ENCODE measurements at regions not wholly inside any gene's neighbourhood (a gene's known extent, or its start where the extent isn't known, plus 50 kb on each side); places are given as distances from the start of the nearest gene placed in this dataset.

DNA sequence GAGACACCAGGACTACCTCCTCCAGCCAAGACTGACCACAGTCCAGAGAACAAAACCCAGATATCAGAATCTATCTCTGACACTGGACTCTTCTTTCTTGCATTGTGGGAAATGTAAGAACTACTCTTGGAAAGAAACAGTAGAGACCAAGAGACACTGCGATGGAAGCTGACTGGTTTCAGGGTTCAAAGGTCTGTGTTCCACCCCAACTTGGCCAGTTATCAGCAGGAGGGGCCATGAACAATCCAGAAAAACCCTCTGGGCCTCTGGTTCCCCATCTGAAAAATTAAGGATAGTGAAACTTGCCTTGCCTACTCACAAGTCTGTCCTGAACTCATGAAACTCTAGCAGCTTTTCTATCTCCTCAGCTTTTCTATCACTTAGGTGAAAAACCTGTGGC is 166.5 kb downstream of the SUCLG1 start:
- DNase-seq (ENCODE audit: low read depth), result no peak
- no peak overlapping the region for H3K4me3 ChIP-seq (ENCODE audit: low read depth, low read length)

DNA sequence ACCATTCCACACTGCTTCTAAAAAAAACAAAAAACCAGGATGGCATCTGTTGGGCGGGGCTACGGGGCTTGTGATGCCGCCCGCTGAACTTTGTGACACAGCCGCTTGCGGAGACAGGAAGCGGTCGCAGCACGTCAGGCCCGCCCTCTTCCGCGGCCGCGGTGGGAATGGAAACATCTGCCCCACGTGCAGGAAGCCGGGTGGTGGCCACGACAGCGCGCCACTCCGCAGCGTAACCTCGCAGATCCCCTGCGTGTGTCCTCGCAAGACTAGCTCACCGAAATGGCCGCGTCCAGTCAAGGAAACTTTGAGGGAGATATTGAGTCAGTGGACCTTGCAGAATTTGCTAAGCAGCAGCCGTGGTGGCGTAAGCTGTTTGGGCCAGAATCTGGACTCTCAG is 168.5 kb downstream of the SUCLG1 start:
- H3K4me3 ChIP-seq (ENCODE audit: low read depth, low read length), result no peak overlapping the region
- DNase-seq (ENCODE audit: low read depth), result no peak

DNA sequence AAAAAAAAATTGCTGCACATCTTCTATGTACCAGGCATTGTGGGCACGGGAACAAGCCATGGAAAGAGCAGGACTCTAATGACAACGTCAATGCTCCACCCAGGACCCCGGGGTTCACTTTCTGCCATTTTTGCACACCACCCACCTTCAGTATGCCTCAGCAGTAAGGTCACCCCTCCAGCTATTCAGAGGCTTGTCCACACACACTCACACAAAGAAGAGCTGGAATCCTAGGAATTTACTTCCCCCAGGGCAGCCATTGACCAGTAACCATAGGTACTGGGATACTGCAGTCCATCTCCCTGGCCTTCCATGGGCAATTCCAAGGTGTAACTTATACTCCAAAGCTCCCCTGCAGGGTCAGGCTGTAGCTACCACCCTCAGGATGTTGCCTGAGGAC is 170.8 kb downstream of the SUCLG1 start:
- no peak for DNase-seq (ENCODE audit: low read depth)
- no peak overlapping the region for H3K4me3 ChIP-seq (ENCODE audit: low read depth, low read length)

DNA sequence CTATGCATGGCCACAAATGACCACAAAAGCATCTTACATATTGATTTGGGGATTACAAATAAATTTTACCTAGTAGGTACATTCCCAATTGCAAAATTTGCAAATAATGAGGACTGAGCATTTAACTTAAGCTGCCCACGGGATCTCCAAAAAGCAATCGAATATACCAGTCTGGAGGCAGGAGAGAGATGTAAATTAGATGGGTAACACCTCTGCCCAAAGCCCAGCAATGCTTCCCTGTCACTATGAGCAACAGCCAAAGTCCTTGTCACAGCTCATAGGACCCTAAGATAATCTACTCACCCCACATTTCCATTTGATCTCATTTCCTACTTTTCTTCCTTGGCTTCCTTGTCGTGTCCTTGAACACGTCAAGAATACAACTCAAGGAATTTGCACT is 172.2 kb downstream of the SUCLG1 start:
- DNase-seq (ENCODE audit: low read depth), result no peak
- H3K4me3 ChIP-seq (ENCODE audit: low read depth, low read length), result no peak overlapping the region

DNA sequence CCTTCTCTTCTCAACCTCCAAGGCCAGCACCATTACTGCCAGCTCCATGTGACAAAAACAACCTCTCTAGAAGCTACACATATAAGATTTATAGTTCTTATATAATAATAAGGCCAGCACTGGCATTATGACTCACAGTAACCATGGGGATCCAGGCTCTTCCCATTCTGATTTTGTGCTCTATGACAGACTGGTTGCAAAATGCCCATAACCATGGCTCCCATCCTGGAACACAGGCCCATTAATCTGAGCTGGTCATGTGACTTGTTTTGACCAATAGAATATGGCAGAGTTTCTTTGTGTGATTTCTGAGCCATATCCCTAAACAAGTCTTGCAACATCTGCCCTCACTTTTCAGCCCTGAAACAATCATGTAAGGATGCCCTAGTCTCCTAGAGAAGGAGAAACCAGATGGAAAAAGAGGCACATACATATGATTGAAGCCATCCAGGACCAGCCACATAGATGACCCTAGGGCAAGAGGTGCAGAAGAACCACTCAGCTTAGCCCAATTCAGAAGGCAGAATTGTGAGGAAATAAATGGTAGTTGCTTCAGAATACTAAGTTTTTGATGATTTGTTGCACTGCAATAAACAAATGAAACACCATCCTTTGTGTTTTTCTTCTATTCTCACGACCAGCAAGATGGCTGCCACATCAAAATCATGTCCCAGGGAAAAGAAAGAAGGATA is 173.9 kb downstream of the SUCLG1 start:
- H3K4me3 ChIP-seq (ENCODE audit: low read depth, low read length), result no peak overlapping the region

DNA sequence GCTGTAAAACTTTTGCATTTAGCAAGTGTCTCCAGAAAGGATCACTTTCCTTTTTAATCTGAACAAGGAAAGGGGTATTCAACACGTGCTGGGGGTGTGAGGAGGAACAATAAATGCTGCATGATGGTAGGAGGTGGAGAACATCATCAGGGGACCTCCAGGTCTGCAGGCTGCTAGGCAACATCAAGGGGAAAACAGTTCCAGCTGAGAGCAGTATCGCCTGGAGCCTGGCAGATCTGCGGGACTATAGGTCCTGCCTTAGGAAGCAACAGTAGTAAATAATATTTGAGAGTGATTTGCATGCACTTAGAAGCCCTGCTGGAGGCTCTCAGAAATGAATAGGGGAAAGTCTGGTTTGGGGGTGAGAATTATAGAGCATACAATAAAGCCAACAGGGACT is 175.6 kb downstream of the SUCLG1 start:
- no peak overlapping the region for H3K4me3 ChIP-seq (ENCODE audit: low read depth, low read length)
- no peak for DNase-seq (ENCODE audit: low read depth)

More for the DNA sequence above, 173.9 kb downstream of the SUCLG1 start:
- DNase-seq (ENCODE audit: low read depth), result no peak

DNA sequence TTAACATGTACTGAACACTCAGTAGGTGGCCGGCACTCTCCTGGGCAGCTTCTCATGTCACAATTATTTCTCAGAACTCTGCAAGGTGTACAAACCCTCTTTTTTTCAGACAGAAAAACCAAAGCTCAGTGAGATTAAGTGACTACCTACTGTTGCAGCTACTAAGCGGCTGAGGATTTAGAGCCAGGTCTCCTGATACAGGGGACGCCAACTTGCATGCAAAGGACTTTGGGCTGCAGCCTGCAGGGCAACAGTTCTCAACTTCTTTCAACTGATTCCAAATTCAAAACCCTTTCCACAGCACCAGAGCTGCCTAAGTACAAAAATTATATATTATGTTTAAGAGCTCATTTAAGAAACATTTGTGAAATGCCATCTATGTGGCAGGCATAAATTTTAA is 177.6 kb downstream of the SUCLG1 start:
- no peak overlapping the region for H3K4me3 ChIP-seq (ENCODE audit: low read depth, low read length)
- no peak for DNase-seq (ENCODE audit: low read depth)

DNA sequence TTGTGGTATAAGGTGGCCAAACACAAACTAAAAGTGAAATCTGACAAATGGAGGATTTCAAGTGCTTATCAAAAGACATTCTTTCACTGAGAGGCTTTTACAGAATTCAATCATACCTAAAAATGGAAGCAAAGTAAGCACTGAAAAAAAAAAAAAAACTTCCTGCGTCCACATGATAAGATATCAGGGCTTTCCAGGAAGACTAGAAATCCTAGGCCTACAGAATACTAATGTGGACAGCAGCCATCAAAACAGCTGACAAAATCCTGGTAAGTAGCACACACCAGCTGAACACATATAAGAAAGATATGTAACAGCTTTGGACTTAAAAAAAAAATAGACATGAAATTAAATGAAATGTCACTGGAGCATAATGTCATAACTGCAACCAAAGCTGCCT is 178.2 kb downstream of the SUCLG1 start:
- no peak for DNase-seq (ENCODE audit: low read depth)
- H3K4me3 ChIP-seq (ENCODE audit: low read depth, low read length), result no peak overlapping the region

DNA sequence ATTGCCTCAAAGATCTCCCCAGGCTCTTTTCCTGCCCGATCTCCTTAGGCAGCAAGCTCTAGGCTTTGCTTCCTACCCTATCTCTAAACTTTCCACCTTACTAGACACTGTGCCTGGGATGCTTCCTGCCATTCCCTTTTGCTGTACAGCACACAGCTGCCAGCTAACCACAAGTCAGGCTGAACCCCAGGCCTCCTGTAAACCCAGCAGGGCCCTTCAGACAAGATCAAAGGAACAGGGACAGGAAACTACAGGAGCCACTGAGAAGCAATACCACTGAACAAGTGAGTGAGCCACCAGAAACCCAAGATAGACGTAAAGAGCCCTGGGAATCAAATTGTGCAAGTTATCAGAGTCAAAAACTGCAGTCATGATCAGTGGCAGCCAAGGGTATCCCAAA is 180.7 kb downstream of the SUCLG1 start:
- no peak overlapping the region for H3K4me3 ChIP-seq (ENCODE audit: low read depth, low read length)
- DNase-seq (ENCODE audit: low read depth), result no peak

DNA sequence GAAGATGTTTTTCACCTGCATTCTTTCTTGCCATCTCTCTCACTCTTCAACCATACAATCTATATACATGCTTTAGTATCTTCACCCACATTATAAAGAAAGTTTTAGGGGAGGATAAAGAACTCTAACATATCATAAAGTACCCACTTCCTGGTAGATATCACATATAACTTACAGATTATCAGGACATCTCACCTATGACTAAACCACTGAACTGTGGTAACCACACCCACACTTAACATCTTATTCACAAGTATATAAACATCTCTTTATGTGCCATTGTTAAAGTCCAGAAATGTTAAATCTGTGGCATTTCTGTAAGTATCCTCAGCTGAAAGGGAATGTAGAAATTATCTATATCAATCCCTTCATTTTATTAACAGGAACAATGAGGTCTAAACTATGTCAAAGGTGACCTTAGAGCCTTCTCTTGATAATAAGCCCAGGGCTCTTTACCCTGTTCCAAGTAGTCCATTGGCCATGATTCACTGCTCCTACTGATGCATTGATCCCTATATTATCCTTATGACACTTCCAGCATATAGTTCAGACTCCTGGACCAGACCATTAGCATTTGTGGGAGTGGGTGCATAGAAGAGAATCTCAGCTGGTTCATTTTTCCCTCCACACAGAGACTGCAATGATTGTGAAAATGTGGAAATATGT is 182.4 kb downstream of the SUCLG1 start:
- no peak for DNase-seq (ENCODE audit: low read depth)

DNA sequence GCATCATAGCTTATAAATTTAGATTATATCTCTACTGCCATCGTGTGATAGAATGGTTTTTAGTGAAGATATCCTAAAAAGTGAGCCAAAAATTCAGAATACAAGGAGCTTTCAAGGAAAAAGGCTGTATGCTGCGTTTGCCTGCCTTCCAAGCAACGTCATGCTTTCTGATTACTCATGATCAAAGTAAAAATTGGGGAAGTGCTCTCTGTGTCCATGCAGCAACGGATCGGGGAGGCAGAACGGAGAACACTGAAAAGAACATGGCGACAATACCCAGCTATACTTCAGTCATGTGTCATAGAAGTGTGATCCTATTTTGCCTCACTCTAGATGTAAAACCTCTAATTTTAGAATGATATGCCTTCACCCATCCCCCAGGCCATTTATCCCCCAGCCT is 185.7 kb downstream of the SUCLG1 start:
- H3K4me3 ChIP-seq (ENCODE audit: low read depth, low read length), result no peak overlapping the region

More for the DNA sequence above, 182.4 kb downstream of the SUCLG1 start:
- no peak overlapping the region for H3K4me3 ChIP-seq (ENCODE audit: low read depth, low read length)

DNA sequence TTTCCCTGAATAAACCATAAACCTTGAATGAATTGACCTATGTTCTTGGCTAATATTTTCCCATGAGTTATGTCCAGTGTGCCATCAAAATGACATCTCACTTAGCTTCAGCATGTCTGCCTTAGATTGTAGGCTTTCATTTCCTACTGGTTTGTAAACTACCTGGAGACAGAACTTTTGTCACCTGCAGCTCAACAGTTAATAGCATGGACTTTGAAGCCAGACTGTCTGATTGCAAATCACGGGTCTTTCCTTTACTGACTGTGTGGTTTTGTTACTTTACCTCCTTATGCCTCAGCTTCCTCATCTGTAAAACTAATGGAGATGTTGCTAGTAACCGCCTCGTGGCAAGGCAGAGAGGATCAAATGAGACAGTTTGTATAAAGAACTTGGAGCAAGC is 187.1 kb downstream of the SUCLG1 start:
- no peak for DNase-seq (ENCODE audit: low read depth)
- no peak overlapping the region for H3K4me3 ChIP-seq (ENCODE audit: low read depth, low read length)

More for the DNA sequence above, 185.7 kb downstream of the SUCLG1 start:
- no peak for DNase-seq (ENCODE audit: low read depth)

DNA sequence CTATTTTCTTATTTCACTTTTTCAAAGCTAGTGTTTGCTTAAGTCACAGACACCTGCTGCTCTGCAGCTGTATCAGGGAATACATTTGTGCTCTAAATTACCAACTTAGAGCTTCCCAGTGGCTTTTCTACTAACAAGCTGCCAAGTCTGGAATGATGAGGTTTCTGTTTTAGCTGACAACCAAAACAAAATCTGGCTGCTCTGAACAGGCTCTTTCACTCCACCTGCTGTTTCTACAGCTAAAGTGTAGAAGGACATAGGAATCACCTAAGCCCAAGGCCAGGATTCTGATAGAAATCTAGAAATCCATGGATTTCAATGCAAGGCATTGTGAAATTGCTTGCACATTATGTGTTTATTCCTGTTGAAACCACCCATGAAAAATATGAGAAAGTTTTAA is 201.2 kb downstream of the SUCLG1 start:
- no peak for DNase-seq (ENCODE audit: low read depth)
- no peak overlapping the region for H3K4me3 ChIP-seq (ENCODE audit: low read depth, low read length)

DNA sequence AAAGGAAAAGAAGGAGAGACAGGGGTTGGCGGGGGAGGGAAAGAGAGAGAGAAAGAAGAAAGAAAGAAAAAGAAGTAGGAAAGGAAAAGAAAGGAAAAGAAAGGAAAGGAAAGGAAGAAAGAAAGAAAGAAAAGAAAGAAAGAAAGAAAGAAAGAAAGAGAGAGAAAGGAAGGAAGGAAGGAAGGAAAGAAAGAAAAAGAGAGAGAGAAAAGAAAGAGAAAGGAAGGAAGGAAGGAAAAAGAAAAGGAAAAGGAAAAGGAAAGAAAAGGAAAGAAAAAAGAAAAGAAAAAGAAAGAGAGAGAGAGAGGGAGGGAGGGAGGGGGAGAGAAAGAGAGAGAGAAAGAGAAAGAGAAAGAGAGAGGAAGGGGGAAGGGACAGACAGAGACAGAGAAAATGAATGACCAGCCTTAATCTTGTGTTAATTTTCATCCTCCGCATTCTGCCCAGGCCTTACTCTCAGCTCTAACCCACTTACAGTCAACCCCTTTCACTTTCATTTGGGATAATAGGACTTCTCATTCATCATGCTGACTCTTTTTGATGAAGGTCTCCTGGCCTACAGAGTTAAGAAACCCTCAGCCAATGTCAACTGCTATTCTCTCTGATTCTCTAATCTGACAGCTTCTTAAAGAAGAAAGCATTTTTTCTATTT is 207.3 kb downstream of the SUCLG1 start:
- DNase-seq (ENCODE audit: low read depth), result no peak
- no peak overlapping the region for H3K4me3 ChIP-seq (ENCODE audit: low read depth, low read length)

DNA sequence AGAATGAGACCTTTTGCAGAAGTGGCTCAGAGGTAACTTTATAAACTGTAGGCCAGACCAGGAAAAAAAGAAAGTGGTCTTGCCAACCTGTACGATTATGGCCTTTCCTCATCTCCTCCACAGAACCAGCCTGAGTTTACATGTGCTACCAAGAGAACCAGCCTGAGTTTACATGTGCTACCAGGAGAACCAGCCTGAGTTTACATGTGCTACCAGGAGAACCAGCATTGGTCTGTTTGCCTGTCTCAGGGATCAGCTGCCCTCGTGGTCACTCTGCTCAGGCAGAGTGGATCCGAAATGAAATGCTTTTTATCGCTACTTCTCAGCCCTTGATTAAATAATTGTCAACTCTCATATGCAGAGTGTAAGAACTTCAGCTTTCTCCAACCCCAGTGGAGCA is 209.9 kb downstream of the SUCLG1 start:
- DNase-seq (ENCODE audit: low read depth), result no peak
- H3K4me3 ChIP-seq (ENCODE audit: low read depth, low read length), result no peak overlapping the region

DNA sequence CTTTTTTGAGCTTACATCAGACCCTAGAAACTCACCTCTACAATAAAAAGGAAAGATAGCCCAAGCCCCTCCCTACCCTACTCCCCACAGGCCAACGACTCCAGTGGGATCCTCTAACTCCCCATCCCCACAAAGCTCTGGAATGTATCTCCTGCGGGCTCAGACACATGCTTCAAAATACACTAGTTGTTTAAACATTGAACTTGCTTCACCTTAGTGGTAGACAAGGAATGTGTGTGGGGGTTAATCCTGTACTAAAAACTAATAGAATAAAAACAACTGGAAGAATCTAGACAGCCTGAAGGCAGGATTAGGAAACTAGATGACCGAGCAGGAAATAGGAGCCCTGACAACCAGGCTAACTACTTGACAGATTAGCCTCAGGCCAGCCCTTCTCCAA is 211.5 kb downstream of the SUCLG1 start:
- DNase-seq (ENCODE audit: low read depth), result no peak
- H3K4me3 ChIP-seq (ENCODE audit: low read depth, low read length), result no peak overlapping the region

DNA sequence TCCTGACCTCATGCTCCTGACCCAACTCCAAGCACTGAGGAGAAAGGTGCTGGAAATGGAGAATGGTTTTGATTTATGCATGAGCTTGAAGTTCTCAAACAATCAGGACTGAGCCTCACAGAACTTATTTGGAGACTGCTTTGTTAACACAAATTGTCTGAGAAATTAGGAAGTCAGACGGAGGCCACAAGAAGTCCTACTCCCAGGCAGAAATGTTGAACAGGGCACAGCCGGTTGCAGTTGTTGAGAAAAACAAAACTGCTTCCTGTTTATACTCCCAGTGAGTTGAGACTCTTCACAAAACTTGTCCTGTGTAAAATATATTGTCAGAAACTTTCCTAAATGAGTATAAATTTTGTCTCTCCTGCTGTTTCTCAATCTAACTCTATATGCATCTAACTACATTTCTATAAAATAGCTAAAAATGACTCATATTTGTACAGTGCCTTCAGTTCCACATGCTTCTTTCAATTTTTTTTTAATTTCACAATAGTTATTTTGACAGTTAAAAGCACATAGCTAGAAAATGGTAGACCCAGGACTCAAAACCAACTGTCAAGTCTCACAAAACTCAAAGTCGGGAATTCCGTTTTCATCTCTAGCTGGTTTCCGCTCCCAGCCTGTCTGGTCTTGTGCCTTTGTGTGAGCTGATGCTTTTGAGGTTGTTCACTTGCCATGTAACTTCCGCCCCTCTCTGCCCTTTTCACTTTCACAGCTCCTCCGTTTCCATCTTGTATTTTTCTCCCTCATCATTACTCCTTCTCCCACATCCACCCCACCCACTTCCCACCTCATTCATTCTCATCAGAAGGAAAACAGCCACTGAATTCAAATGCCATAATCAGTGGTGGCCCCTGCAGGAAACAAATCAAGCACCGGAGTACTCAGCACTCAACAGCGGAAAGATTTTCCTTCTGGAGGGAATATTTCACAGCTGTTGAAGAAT is 215.0 kb downstream of the SUCLG1 start:
- no peak overlapping the region for H3K4me3 ChIP-seq (ENCODE audit: low read depth, low read length)
- DNase-seq (ENCODE audit: low read depth), result no peak

DNA sequence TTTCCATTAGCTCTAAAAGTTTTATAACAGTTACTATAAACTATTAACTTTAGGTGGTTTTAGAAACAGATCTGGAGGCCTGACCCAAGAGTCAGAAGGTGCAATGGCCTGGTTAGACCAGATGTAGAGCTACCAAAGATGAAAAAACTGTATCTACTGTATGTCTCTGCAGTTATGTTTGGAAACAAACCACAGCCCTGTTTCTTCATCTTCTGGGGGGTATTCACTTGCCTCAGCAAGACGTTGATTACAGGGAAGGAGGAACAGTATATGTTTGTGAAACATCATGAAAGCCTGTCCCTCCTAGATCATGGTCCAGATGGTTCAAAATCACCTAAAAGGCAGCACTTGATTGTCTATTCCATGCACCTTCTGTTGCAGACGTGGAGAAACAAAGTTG is 220.2 kb downstream of the SUCLG1 start:
- no peak for DNase-seq (ENCODE audit: low read depth)
- H3K4me3 ChIP-seq (ENCODE audit: low read depth, low read length), result no peak overlapping the region

DNA sequence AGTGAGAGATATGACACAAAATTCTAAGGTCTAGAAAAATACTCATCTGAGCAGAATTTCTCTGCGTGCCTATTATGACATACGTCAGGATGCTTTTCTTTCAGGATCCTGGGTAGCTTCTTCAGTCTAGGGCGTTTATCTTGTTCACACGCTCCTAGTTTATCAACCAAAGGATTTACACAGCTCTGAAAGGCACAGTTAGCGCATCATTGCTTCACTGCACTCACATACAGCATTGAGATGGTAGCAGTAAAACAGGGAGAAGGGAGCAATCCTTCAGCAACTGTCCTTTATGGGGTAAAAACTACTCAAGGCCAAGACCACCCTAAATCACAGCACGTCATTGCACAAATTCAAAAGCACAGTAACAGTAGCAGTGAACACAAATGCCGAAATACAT is 222.8 kb downstream of the SUCLG1 start:
- no peak for DNase-seq (ENCODE audit: low read depth)
- no peak overlapping the region for H3K4me3 ChIP-seq (ENCODE audit: low read depth, low read length)

DNA sequence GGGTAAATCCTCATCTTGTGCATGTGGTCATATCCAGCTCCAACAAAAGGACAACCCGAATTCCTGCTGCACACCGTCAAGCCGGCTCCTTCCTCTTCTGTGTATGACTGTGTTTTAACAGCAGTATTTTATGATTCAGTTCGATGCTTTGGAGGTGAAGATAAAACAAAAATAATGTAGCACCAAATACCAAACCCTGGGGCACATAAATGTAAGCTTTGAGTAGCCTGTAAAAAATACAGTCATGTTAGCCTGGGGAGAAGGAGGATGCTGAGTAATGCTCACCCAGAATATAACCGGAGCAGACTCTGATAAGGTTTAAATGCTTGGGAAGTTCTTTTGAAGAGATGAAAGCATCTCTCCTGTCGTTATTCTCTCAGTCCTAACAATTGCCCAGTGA is 225.0 kb downstream of the SUCLG1 start:
- DNase-seq (ENCODE audit: low read depth), result no peak

More for the DNA sequence above, 225.0 kb downstream of the SUCLG1 start:
- H3K4me3 ChIP-seq (ENCODE audit: low read depth, low read length), result no peak overlapping the region

Data from skeletal muscle cell (primary cell).